ENCODE measurements at regions not wholly inside any gene's neighbourhood (a gene's known extent, or its start where the extent isn't known, plus 50 kb on each side); places are given as distances from the start of the nearest gene placed in this dataset.

GRCh38 chr17:34465789-34466188 is 102.8 kb upstream of the CCL1 start:
- no peak for FAIRE-seq
- Histone ChIP-seq H3K4me3 (no peak overlapping the region), H3K4me2 (no peak overlapping the region), H3K27ac (no peak overlapping the region), H3K9me3 (no peaks in the 10 kb centered on the region), H3K4me1 (no peaks in the 10 kb centered on the region)
- ChIA-PET CTCF (interaction anchor here (1.4 kb wide), 1 partner anchor 46 kb away, joined by 3 read pairs; no protein-coding TSS in a partner anchor), POLR2A (no interaction called here)
- no peak for ATAC-seq
- WGBS (ENCODE audit: missing lambda C conversion rate), result 4% methylated on average over 8 of the region's 8 CpGs
- no peak for DNase-seq (ENCODE audit: low read depth in 1 of 2, low spot score in 1 of 2)
- no peak for TF ChIP-seq KDM5A (IDR thresholded peaks at IDR 0.05)
- no peak for TF ChIP-seq JUN (IDR thresholded peaks at IDR 0.05)
- TF ChIP-seq CTCF (IDR thresholded peaks at IDR 0.05), result no peak
- TF ChIP-seq EP300 (IDR thresholded peaks at IDR 0.05), result no peak
- no peak for TF ChIP-seq HOXB13 (CRISPR knock-in tag; IDR thresholded peaks at IDR 0.05; ENCODE audit: low read depth)
- TF ChIP-seq POLR2AphosphoS2 (conservative IDR thresholded peaks at IDR 0.05; ENCODE audit: low read length), result no peak
- TF ChIP-seq CEBPB (IDR thresholded peaks at IDR 0.05), result no peak
- no peak for TF ChIP-seq ELK1 (IDR thresholded peaks at IDR 0.05; ENCODE audit: low read depth, low read length)
- no peak for TF ChIP-seq FOXS1 (CRISPR knock-in tag; IDR thresholded peaks at IDR 0.05)
- no peak for TF ChIP-seq ZC3H11A (IDR thresholded peaks at IDR 0.05)

GRCh38 chr17:34464812-34465211 is 101.8 kb upstream of the CCL1 start:
- TF ChIP-seq ZFP36 (IDR thresholded peaks at IDR 0.05; ENCODE audit: borderline replicate concordance, partially characterized antibody), result no peak
- TF ChIP-seq KDM1A (IDR thresholded peaks at IDR 0.05; ENCODE audit: low read depth), result no peak
- no peak for TF ChIP-seq CHD2 (IDR thresholded peaks at IDR 0.05; ENCODE audit: low read length, partially characterized antibody)
- TF ChIP-seq FOSB (CRISPR knock-in tag; IDR thresholded peaks at IDR 0.05), result no peak
- TF ChIP-seq CHD4 (IDR thresholded peaks at IDR 0.05; ENCODE audit: borderline replicate concordance), result no peak
- no peak for TF ChIP-seq NPAS2 (CRISPR knock-in tag; IDR thresholded peaks at IDR 0.05; ENCODE audit: borderline replicate concordance)
- TF ChIP-seq HOXB13 (CRISPR knock-in tag; IDR thresholded peaks at IDR 0.05; ENCODE audit: low read depth), result no peak
- no peak for TF ChIP-seq POLR2A (IDR thresholded peaks at IDR 0.05; ENCODE audit: low read length)
- TF ChIP-seq MYC (IDR thresholded peaks at IDR 0.05; ENCODE audit: borderline replicate concordance, low read length), result no peak
- no peak for TF ChIP-seq RNF2 (IDR thresholded peaks at IDR 0.05; ENCODE audit: borderline replicate concordance, low read depth)
- TF ChIP-seq PHF8 (IDR thresholded peaks at IDR 0.05; ENCODE audit: borderline replicate concordance, low read depth), result no peak
- TF ChIP-seq HEYL (CRISPR knock-in tag; IDR thresholded peaks at IDR 0.05), result no peak
- no peak for TF ChIP-seq EHF (CRISPR knock-in tag; IDR thresholded peaks at IDR 0.05)
- no peak for TF ChIP-seq HDAC2 (IDR thresholded peaks at IDR 0.05)
- TF ChIP-seq NFE2L2 (conservative IDR thresholded peaks at IDR 0.05; ENCODE audit: low read length), result no peak
- Histone ChIP-seq H3K9me3 (no peaks in the 10 kb centered on the region), H3K4me1 (no peaks in the 10 kb centered on the region), H3K4me2 (no peak overlapping the region), H3K27ac (no peak overlapping the region), H3K4me3 (no peak overlapping the region)
- FAIRE-seq (no peak), ATAC-seq (no peak), DNase-seq (ENCODE audit: low read depth in 1 of 2, low spot score in 1 of 2) (no peak)
- CTCF ChIA-PET, result interaction anchor here (1.3 to 1.7 kb wide), 2 partner anchors 21 to 103 kb away, joined by 3 to 7 read pairs; partner anchors contain the start of gene CCL1
- 40% methylated on average over 4 of the region's 4 CpGs for WGBS (ENCODE audit: missing lambda C conversion rate)
- POLR2A ChIA-PET, result no interaction called here

GRCh38 chr17:34458266-34458665 is 95.2 kb upstream of the CCL1 start:
- 12% methylated on average over 6 of the region's 6 CpGs for WGBS (ENCODE audit: missing lambda C conversion rate)
- Histone ChIP-seq H3K27ac (no peak overlapping the region), H3K4me2 (no peak overlapping the region), H3K9me3 (no peaks in the 10 kb centered on the region), H3K4me3 (no peak overlapping the region), H3K4me1 (no peaks in the 10 kb centered on the region)
- no peak for FAIRE-seq
- POLR2A ChIA-PET, result no interaction called here
- ATAC-seq, result no peak
- CTCF ChIA-PET, result interaction anchor here (0.7 to 3.2 kb wide), 6 partner anchors 13 to 53 kb away, joined by 3 to 12 read pairs (median 4); no protein-coding TSS in a partner anchor
- no peak for DNase-seq (ENCODE audit: low read depth in 1 of 2, low spot score in 1 of 2)
- no peak for TF ChIP-seq POLR2A (IDR thresholded peaks at IDR 0.05; ENCODE audit: low read length)
- TF ChIP-seq GATA3 (IDR thresholded peaks at IDR 0.05; ENCODE audit: borderline replicate concordance), result no peak
- no peak for TF ChIP-seq MAFK (IDR thresholded peaks at IDR 0.05; ENCODE audit: partially characterized antibody)
- no peak for TF ChIP-seq FOSL2 (IDR thresholded peaks at IDR 0.05)
- no peak for TF ChIP-seq FOSL2 (CRISPR knock-in tag; IDR thresholded peaks at IDR 0.05)
- TF ChIP-seq ELK1 (IDR thresholded peaks at IDR 0.05; ENCODE audit: low read depth, low read length), result no peak
- no peak for TF ChIP-seq SMC3 (IDR thresholded peaks at IDR 0.05)
- TF ChIP-seq PHF8 (IDR thresholded peaks at IDR 0.05; ENCODE audit: borderline replicate concordance, low read depth), result no peak
- TF ChIP-seq ESRRA (IDR thresholded peaks at IDR 0.05; ENCODE audit: borderline replicate concordance, low read length), result no peak
- no peak for TF ChIP-seq RAD21 (conservative IDR thresholded peaks at IDR 0.05 in 1 of 2, IDR thresholded peaks at IDR 0.05 in 1 of 2)
- no peak for TF ChIP-seq HOXB5 (CRISPR knock-in tag; IDR thresholded peaks at IDR 0.05)
- TF ChIP-seq ZSCAN20 (CRISPR knock-in tag; IDR thresholded peaks at IDR 0.05), result no peak
- no peak for TF ChIP-seq HEYL (CRISPR knock-in tag; IDR thresholded peaks at IDR 0.05)

All from A549 (cell line).